Vagina (tissue), 2 donors: ENCODE measurements at regions not wholly inside any gene's neighbourhood (a gene's known extent, or its start where the extent isn't known, plus 50 kb on each side); places are given as distances from the start of the nearest gene placed in this dataset.

Experiments used
- DNase-seq, 2 donors: peaks; one replicate each; pipeline ENCODE4 v3.0.0-alpha.2; 2017; ENCODE audit errors: extremely low spot score in 2 of 2
- H3K27ac ChIP-seq: fragments of 200-600 bp; sonication (generic); one replicate; pipeline ENCODE4 v1.5.1; 2019
- H3K27me3 ChIP-seq: fragments of 200-600 bp; sonication (generic); one replicate; pipeline ENCODE4 v1.5.1; 2019
- H3K36me3 ChIP-seq, 2 donors: fragments of 200-600 bp; sonication (generic); one replicate each; pipeline ENCODE4 v1.5.1; 2017 to 2019
- H3K4me1 ChIP-seq: fragments of 200-600 bp; sonication (generic); one replicate; pipeline ENCODE4 v1.5.1; 2019
- H3K4me3 ChIP-seq, 2 donors: fragments of 200-600 bp; sonication (generic); 1 replicate in 1 of 2; 2 replicates in 1 of 2; pipeline ENCODE4 v1.5.1; 2016 to 2019
- H3K9me3 ChIP-seq: fragments of 200-600 bp; sonication (generic); one replicate; pipeline ENCODE4 v1.5.1; 2019
- POLR2A ChIP-seq, 2 donors: fragments of 450-650 bp; IDR thresholded peaks; one replicate each; pipeline ENCODE4 v1.6.1; 2017; ENCODE audit warnings: antibody characterized with exemption in 2 of 2, mild to moderate bottlenecking in 2 of 2, moderate library complexity in 2 of 2
- POLR2AphosphoS5 ChIP-seq, 2 donors: sonication (generic); formaldehyde crosslinking; IDR thresholded peaks; one replicate each; pipeline ENCODE4 v1.9.0; 2017; ENCODE audit warnings: antibody characterized with exemption in 2 of 2, mild to moderate bottlenecking in 2 of 2, low read depth in 1 of 2; ENCODE audit not compliant: insufficient read depth in 1 of 2
- intact Hi-C: fragments of 100-400 bp; cut with DNase I; formaldehyde crosslinking; loops from one replicate; pipeline ENCODE4 v1.15.1; 2023
- TF ChIP-seq, protein P1 (sequence below), 3 experiments: fragments of 450-650 bp in 2 of 3; fragments of 200-600 bp in 1 of 3; sonication (generic) in 1 of 3; IDR thresholded peaks; one replicate each; pipeline ENCODE4 v1.5.1; 2017 to 2019; ENCODE audit warnings: antibody characterized with exemption in 3 of 3, mild to moderate bottlenecking in 2 of 3, moderate library complexity in 2 of 3

DNA sequence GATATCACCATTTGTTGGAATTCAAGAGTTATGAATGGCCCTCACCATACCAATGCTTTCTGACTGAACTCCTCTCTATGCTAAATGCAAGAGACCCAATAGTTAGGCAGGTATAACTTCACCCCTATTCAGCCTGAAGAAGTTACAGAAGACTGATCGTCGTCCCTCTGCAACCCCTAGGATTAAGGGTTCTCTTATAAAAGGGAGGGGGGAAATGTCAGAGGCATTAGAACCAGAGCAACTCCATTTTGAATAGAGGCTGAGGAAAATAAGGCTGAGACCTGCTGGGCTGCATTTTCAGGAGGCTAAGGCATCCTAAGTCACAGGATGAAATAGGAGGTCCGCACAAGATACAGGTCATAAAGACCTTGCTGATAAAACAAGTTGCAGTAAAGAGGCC is 494.3 kb downstream of the SPRY1 start:
- no peaks in the 10 kb centered on the region for H3K9me3 ChIP-seq
- H3K27ac ChIP-seq, result no peak overlapping the region
- no peaks in the 10 kb centered on the region for H3K27me3 ChIP-seq
- H3K36me3 ChIP-seq, result no peaks in the 10 kb centered on the region
- H3K4me3 ChIP-seq, result no peak overlapping the region
- intact Hi-C loops, result no loop called here
- no peak for TF ChIP-seq POLR2AphosphoS5 (IDR thresholded peaks at IDR 0.05; ENCODE audit: insufficient read depth in 1 of 2, low read depth in 1 of 2)
- no peak for TF ChIP-seq POLR2A (IDR thresholded peaks at IDR 0.05)
- TF ChIP-seq, protein P1, sequence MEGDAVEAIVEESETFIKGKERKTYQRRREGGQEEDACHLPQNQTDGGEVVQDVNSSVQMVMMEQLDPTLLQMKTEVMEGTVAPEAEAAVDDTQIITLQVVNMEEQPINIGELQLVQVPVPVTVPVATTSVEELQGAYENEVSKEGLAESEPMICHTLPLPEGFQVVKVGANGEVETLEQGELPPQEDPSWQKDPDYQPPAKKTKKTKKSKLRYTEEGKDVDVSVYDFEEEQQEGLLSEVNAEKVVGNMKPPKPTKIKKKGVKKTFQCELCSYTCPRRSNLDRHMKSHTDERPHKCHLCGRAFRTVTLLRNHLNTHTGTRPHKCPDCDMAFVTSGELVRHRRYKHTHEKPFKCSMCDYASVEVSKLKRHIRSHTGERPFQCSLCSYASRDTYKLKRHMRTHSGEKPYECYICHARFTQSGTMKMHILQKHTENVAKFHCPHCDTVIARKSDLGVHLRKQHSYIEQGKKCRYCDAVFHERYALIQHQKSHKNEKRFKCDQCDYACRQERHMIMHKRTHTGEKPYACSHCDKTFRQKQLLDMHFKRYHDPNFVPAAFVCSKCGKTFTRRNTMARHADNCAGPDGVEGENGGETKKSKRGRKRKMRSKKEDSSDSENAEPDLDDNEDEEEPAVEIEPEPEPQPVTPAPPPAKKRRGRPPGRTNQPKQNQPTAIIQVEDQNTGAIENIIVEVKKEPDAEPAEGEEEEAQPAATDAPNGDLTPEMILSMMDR (IDR thresholded peaks at IDR 0.05), result no peak
- H3K4me1 ChIP-seq, result peaks cover 29% of the 10 kb centered on the region
- no peak for DNase-seq

DNA sequence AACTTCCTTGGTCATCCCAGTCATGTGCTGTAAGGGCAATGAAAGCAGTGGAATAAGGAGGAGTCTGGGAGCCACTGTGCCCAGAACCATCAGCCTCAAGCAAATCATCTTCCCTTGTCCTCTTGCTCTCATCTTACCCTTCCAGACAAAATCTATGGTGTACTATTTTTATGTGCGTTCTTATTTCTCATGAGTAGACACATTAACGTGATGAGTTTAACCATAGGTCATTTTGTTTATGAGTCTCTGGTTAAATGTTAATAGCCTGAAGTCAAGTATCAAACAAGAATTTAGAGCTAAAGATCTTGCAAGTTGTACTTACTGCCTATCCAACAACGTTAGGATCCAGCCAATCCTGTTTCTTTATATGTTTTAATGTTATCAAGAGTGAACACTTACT is 495.3 kb downstream of the SPRY1 start:
- H3K27me3 ChIP-seq, result no peaks in the 10 kb centered on the region
- H3K9me3 ChIP-seq, result no peaks in the 10 kb centered on the region
- no peaks in the 10 kb centered on the region for H3K36me3 ChIP-seq
- H3K27ac ChIP-seq, result no peak overlapping the region
- intact Hi-C loops, result no loop called here
- no peak overlapping the region for H3K4me3 ChIP-seq
- TF ChIP-seq POLR2A (IDR thresholded peaks at IDR 0.05), result no peak
- TF ChIP-seq, protein P1 (IDR thresholded peaks at IDR 0.05), result no peak
- TF ChIP-seq POLR2AphosphoS5 (IDR thresholded peaks at IDR 0.05; ENCODE audit: insufficient read depth in 1 of 2, low read depth in 1 of 2), result no peak
- H3K4me1 ChIP-seq, result peaks cover 29% of the 10 kb centered on the region
- no peak for DNase-seq

DNA sequence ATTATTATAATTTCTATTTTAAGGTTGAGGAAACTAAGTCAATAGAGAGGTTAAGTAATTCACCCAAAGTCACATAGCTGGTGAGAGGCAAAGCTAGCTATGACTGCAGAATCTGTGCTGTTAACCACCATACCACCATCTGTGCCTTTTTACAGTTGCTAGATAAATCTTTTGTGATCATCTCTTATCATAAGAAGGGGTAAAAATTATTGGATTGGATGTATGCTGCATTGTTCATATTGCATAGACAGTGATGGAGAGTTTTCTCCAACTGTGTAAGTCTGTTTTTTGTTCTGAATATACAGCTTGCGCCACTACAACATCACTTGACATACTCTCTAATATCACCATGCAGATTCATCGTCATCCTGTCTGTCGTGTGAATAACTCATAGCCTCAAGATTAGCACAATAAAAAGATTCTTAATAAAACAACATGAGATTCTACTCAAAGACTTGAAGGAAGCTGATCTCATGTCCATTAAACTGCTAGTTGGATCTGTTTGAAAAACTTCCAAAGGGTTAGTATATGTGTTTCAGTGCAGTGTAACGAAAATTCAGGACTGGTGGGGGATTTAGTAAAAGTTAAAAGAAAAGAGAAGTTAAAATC is 495.9 kb downstream of the SPRY1 start:
- Histone ChIP-seq H3K27me3 (no peaks in the 10 kb centered on the region), H3K4me1 (peaks cover 29% of the 10 kb centered on the region), H3K36me3 (no peaks in the 10 kb centered on the region), H3K9me3 (no peaks in the 10 kb centered on the region), H3K4me3 (no peak overlapping the region), H3K27ac (no peak overlapping the region)
- TF ChIP-seq POLR2AphosphoS5 (IDR thresholded peaks at IDR 0.05; ENCODE audit: insufficient read depth in 1 of 2, low read depth in 1 of 2) (no peak), POLR2A (IDR thresholded peaks at IDR 0.05) (no peak)
- TF ChIP-seq, protein P1 (IDR thresholded peaks at IDR 0.05), result no peak
- intact Hi-C loops, result no loop called here
- no peak for DNase-seq

DNA sequence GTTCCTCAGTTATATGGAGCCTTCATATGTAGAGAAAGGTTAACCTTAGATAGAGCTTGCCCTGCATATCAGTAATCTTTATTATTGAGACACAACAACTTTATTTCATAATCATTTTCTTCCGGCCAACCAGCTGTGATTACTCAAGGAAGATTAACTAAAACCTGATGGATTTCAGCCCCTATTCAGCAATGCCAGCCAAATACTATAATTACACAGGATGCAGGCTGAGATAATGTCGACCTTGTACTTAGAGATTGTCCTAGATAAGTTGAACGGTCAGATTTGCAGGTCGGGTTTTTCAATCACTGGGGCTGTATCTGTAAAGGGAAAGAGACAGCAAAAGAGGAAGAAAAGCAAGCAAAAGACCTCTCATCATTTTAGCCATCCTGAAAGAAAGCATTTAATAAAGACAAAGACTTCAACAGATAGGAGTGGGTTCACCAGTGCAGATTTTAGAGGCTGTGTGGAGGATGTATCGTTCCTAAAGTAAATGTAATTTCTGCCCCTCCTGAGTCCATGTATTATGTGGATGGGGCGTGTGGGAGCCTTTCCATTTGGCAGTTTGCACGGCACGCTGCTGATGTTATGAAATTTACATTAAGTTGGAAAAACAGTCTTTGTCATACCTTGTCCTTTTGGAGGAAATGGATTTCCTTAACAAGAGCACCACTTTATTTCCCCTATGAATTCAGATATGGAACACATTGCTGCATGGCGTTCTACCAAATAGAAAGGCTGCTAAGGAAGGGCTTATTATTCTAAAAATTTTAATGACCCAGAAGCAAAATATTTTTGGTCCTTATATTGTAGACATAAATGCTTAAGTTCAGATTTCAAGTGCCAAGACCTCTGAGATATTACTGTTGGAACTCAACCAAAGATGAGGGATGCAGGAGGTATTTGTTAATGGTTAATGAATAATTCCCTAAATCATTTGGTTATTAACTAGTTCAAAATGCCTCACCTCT is 496.7 kb downstream of the SPRY1 start:
- TF ChIP-seq POLR2AphosphoS5 (IDR thresholded peaks at IDR 0.05; ENCODE audit: insufficient read depth in 1 of 2, low read depth in 1 of 2), result no peak
- TF ChIP-seq, protein P1 (IDR thresholded peaks at IDR 0.05), result no peak
- no peak for TF ChIP-seq POLR2A (IDR thresholded peaks at IDR 0.05)
- H3K36me3 ChIP-seq, result no peaks in the 10 kb centered on the region

More for the DNA sequence above, 496.7 kb downstream of the SPRY1 start:
- Histone ChIP-seq H3K27ac (no peak overlapping the region), H3K4me3 (no peak overlapping the region), H3K9me3 (no peaks in the 10 kb centered on the region), H3K27me3 (no peaks in the 10 kb centered on the region), H3K4me1 (peaks cover 29% of the 10 kb centered on the region)
- DNase-seq, result no peak
- intact Hi-C loops, result no loop called here
